Large intestine (tissue), 3 donors: ENCODE measurements at regions not wholly inside any gene's neighbourhood (a gene's known extent, or its start where the extent isn't known, plus 50 kb on each side); places are given as distances from the start of the nearest gene placed in this dataset.

Experiments used
- DNase-seq, 2 donors: peaks; one replicate each; pipeline versions ENCODE4 v3.0.0 to v3.0.0-alpha.2; 2013
- H3K27ac ChIP-seq: one replicate; pipeline ENCODE4 v1.5.1; 2013; ENCODE audit warnings: low read length
- H3K27me3 ChIP-seq: 2 replicates; pipeline ENCODE4 v1.6.1; 2013; ENCODE audit warnings: low read length; ENCODE audit not compliant: control insufficient read depth, insufficient read depth
- H3K36me3 ChIP-seq: 2 replicates; pipeline ENCODE4 v1.6.1; 2013; ENCODE audit warnings: low read length; ENCODE audit not compliant: control insufficient read depth, insufficient read depth
- H3K4me1 ChIP-seq: one replicate; pipeline ENCODE4 v1.6.1; 2013; ENCODE audit warnings: low read length; ENCODE audit not compliant: control insufficient read depth, insufficient read depth
- H3K4me3 ChIP-seq: one replicate; pipeline ENCODE4 v1.5.1; 2013; ENCODE audit warnings: low read length
- H3K9me3 ChIP-seq: one replicate; pipeline ENCODE4 v1.6.1; 2013; ENCODE audit warnings: mild to moderate bottlenecking, low read depth, low read length, moderate library complexity; ENCODE audit not compliant: control insufficient read depth
- WGBS: methylation state at CpG from one replicate; pipeline ENCODE4 v1.1.5; 2013; ENCODE audit warnings: low lambda C conversion rate; ENCODE audit not compliant: insufficient coverage; 5-methylcytosine and 5-hydroxymethylcytosine counted together

- H3K27ac ChIP-seq: no peak overlapping the region
- no peak for DNase-seq
- H3K4me3 ChIP-seq: no peak overlapping the region
- H3K36me3 ChIP-seq: no peaks in the 10 kb centered on the region
- no peaks in the 10 kb centered on the region for H3K27me3 ChIP-seq
- H3K9me3 ChIP-seq: no peaks in the 10 kb centered on the region
- no peaks in the 10 kb centered on the region for H3K4me1 ChIP-seq
- WGBS: no CpG with 5 or more reads among the region's 1 CpG
Measured at GRCh38 chr3:28788571-28788970, 439.9 kb upstream of the AZI2 start.

- Histone ChIP-seq H3K36me3 (no peaks in the 10 kb centered on the region), H3K27me3 (no peaks in the 10 kb centered on the region), H3K9me3 (no peaks in the 10 kb centered on the region), H3K4me3 (no peak overlapping the region), H3K27ac (no peak overlapping the region), H3K4me1 (no peaks in the 10 kb centered on the region)
- DNase-seq: no peak
- WGBS: 17% methylated on average over 1 of the region's 6 CpGs
Measured at GRCh38 chr3:28791713-28792255, 443.2 kb upstream of the AZI2 start.

GRCh38 chr3:28792604-28793003 lies 444.0 kb upstream of the AZI2 start:
- H3K9me3 ChIP-seq: no peaks in the 10 kb centered on the region
- H3K27me3 ChIP-seq: no peaks in the 10 kb centered on the region
- WGBS: 43% methylated on average over 1 of the region's 2 CpGs
- H3K4me1 ChIP-seq: no peaks in the 10 kb centered on the region
- DNase-seq: no peak
- H3K36me3 ChIP-seq: no peaks in the 10 kb centered on the region
- H3K4me3 ChIP-seq: no peak overlapping the region
- H3K27ac ChIP-seq: no peak overlapping the region

- H3K4me3 ChIP-seq: no peak overlapping the region
- WGBS: 100% methylated on average over 1 of the region's 4 CpGs
Measured at GRCh38 chr3:28799084-28799483, 450.5 kb upstream of the AZI2 start.

GRCh38 chr3:28800203-28800602 lies 451.6 kb upstream of the AZI2 start:
- no peaks in the 10 kb centered on the region for H3K36me3 ChIP-seq
- H3K27ac ChIP-seq: no peak overlapping the region
- no peak for DNase-seq
- H3K27me3 ChIP-seq: no peaks in the 10 kb centered on the region
- H3K9me3 ChIP-seq: no peaks in the 10 kb centered on the region
- WGBS: no CpG with 5 or more reads among the region's 1 CpG
- no peak overlapping the region for H3K4me3 ChIP-seq
- H3K4me1 ChIP-seq: no peaks in the 10 kb centered on the region

More at GRCh38 chr3:28799084-28799483, 450.5 kb upstream of the AZI2 start:
- Histone ChIP-seq H3K27me3 (no peaks in the 10 kb centered on the region), H3K9me3 (no peaks in the 10 kb centered on the region), H3K4me1 (no peaks in the 10 kb centered on the region), H3K27ac (no peak overlapping the region), H3K36me3 (no peaks in the 10 kb centered on the region)
- no peak for DNase-seq

- no CpG with 5 or more reads among the region's 4 CpGs for WGBS
- H3K36me3 ChIP-seq: no peaks in the 10 kb centered on the region
Measured at GRCh38 chr3:28808068-28808467, 459.4 kb upstream of the AZI2 start.

GRCh38 chr3:28816017-28816416 lies 464.9 kb upstream of the RBMS3 start:
- Histone ChIP-seq H3K4me3 (no peak overlapping the region), H3K9me3 (no peaks in the 10 kb centered on the region), H3K27ac (no peak overlapping the region), H3K36me3 (no peaks in the 10 kb centered on the region), H3K27me3 (no peaks in the 10 kb centered on the region), H3K4me1 (no peaks in the 10 kb centered on the region)
- DNase-seq: no peak

More at GRCh38 chr3:28808068-28808467, 459.4 kb upstream of the AZI2 start:
- Histone ChIP-seq H3K9me3 (no peaks in the 10 kb centered on the region), H3K4me1 (no peaks in the 10 kb centered on the region), H3K4me3 (no peak overlapping the region), H3K27me3 (no peaks in the 10 kb centered on the region), H3K27ac (no peak overlapping the region)
- no peak for DNase-seq

- H3K27ac ChIP-seq: no peak overlapping the region
- H3K27me3 ChIP-seq: no peaks in the 10 kb centered on the region
- H3K9me3 ChIP-seq: no peaks in the 10 kb centered on the region
- WGBS: no CpG with 5 or more reads among the region's 1 CpG
- no peak for DNase-seq
- H3K4me3 ChIP-seq: no peak overlapping the region
- H3K4me1 ChIP-seq: no peaks in the 10 kb centered on the region
- no peaks in the 10 kb centered on the region for H3K36me3 ChIP-seq
Measured at GRCh38 chr3:28824316-28824715, 456.6 kb upstream of the RBMS3 start.

- H3K4me3 ChIP-seq: no peak overlapping the region
- DNase-seq: no peak
- no peak overlapping the region for H3K27ac ChIP-seq
- H3K36me3 ChIP-seq: no peaks in the 10 kb centered on the region
- H3K4me1 ChIP-seq: no peaks in the 10 kb centered on the region
- no peaks in the 10 kb centered on the region for H3K9me3 ChIP-seq
- no peaks in the 10 kb centered on the region for H3K27me3 ChIP-seq
Measured at GRCh38 chr3:28826840-28827239, 454.0 kb upstream of the RBMS3 start.

GRCh38 chr3:28835249-28835648 lies 445.6 kb upstream of the RBMS3 start:
- Histone ChIP-seq H3K4me3 (no peak overlapping the region), H3K4me1 (no peaks in the 10 kb centered on the region), H3K36me3 (no peaks in the 10 kb centered on the region), H3K9me3 (no peaks in the 10 kb centered on the region), H3K27me3 (no peaks in the 10 kb centered on the region), H3K27ac (no peak overlapping the region)
- WGBS: no CpG with 5 or more reads among the region's 2 CpGs
- DNase-seq: no peak

GRCh38 chr3:28835751-28836150 lies 445.1 kb upstream of the RBMS3 start:
- no peak for DNase-seq
- H3K4me3 ChIP-seq: no peak overlapping the region
- no peak overlapping the region for H3K27ac ChIP-seq
- H3K4me1 ChIP-seq: no peaks in the 10 kb centered on the region
- no peaks in the 10 kb centered on the region for H3K27me3 ChIP-seq
- no CpG with 5 or more reads among the region's 8 CpGs for WGBS
- no peaks in the 10 kb centered on the region for H3K36me3 ChIP-seq
- no peaks in the 10 kb centered on the region for H3K9me3 ChIP-seq
